Gastroesophageal sphincter (tissue), 4 donors: ENCODE measurements at regions not wholly inside any gene's neighbourhood (a gene's known extent, or its start where the extent isn't known, plus 50 kb on each side); places are given as distances from the start of the nearest gene placed in this dataset.
"Not testable (repeated sequence)": the region's sequence is repeated elsewhere in the genome, so short reads cannot be mapped to it uniquely, and the experiment has no call there.

ENCODE experiments used
- ATAC-seq: fragments of 150-250 bp; one replicate; pipeline ENCODE4 v1.9.1; 2016; ENCODE audit warnings: mild to moderate bottlenecking, moderate library complexity
- H3K27ac ChIP-seq, 4 donors: fragments of 200-600 bp; sonication (generic) in 3 of 4; 1 replicate in 3 of 4; 2 replicates in 1 of 4; pipeline ENCODE4 v1.5.1; 2016 to 2019
- H3K27me3 ChIP-seq: fragments of 200-600 bp; sonication (generic); one replicate; pipeline ENCODE4 v1.5.1; 2019
- H3K36me3 ChIP-seq, 2 donors: fragments of 200-600 bp; sonication (generic); one replicate each; pipeline ENCODE4 v1.5.1; 2019; ENCODE audit warnings: control low read depth in 1 of 2
- H3K4me1 ChIP-seq, 3 donors: fragments of 200-600 bp; sonication (generic); 1 replicate in 2 of 3; 2 replicates in 1 of 3; pipeline ENCODE4 v1.5.1; 2016 to 2019; ENCODE audit warnings: control low read depth in 2 of 3
- H3K4me3 ChIP-seq, 2 donors: fragments of 200-600 bp; sonication (generic); one replicate each; pipeline ENCODE4 v1.5.1; 2019; ENCODE audit warnings: mild to moderate bottlenecking in 1 of 2, moderate library complexity in 1 of 2
- H3K9me3 ChIP-seq, 3 donors: fragments of 200-600 bp; sonication (generic); one replicate each; pipeline ENCODE4 v1.5.1; 2017 to 2019; ENCODE audit warnings: control low read depth in 2 of 3
- CTCF ChIP-seq, 4 experiments: fragments of 200-600 bp in 2 of 4; fragments of 450-650 bp in 2 of 4; sonication (generic) in 1 of 4; IDR thresholded peaks; one replicate each; pipeline ENCODE4 v1.5.1; 2017 to 2019; ENCODE audit warnings: antibody characterized with exemption in 4 of 4, mild to moderate bottlenecking in 2 of 4, moderate library complexity in 2 of 4
- EP300 ChIP-seq: sonication (generic); formaldehyde crosslinking; IDR thresholded peaks from one replicate; pipeline ENCODE4 v1.6.1; 2017; ENCODE audit warnings: antibody characterized with exemption, mild to moderate bottlenecking
- POLR2A ChIP-seq, 2 donors: fragments of 450-650 bp; IDR thresholded peaks; one replicate each; pipeline ENCODE4 v1.6.1; 2017; ENCODE audit warnings: antibody characterized with exemption in 2 of 2, mild to moderate bottlenecking in 2 of 2, moderate library complexity in 1 of 2
- POLR2AphosphoS5 ChIP-seq: sonication (generic); formaldehyde crosslinking; IDR thresholded peaks from one replicate; pipeline ENCODE4 v1.6.1; 2017; ENCODE audit warnings: antibody characterized with exemption
- WGBS, 2 donors: methylation state at CpG; one replicate each; pipeline ENCODE4 v1.1.5; 2018; ENCODE audit warnings: low coverage in 1 of 2; 5-methylcytosine and 5-hydroxymethylcytosine counted together

DNA sequence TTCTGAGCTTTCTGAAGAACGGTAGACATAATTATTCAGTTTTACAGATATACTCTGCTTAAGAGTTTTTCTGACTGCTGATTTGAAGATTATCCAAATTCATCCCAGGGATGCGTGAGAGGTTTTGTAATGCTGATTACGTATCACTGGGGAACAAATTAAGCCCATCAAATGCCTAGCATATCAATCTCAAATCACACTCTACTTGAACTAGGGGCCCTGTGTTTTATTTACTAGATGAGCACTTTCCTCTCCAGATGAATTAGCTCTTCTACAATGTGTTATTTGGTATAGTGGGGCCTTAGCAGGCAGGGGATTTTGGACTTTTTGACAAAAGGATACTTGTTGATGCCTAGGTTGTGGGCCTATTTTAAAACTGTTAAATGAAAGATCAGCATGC is 177.9 kb downstream of the JRKL start:
- Histone ChIP-seq H3K9me3 (no peaks in the 10 kb centered on the region), H3K4me1 (no peaks in the 10 kb centered on the region), H3K36me3 (no peaks in the 10 kb centered on the region), H3K4me3 (no peak overlapping the region), H3K27me3 (no peaks in the 10 kb centered on the region), H3K27ac (no peak overlapping the region)
- 33 to 34% methylated on average over 3 of the region's 3 CpGs for WGBS, 2 donors
- TF ChIP-seq EP300 (no peak), CTCF (IDR thresholded peaks at IDR 0.05) (no peak), POLR2A (IDR thresholded peaks at IDR 0.05) (no peak), POLR2AphosphoS5 (no peak)
- ATAC-seq = no peak

- Histone ChIP-seq H3K9me3 (no peaks in the 10 kb centered on the region), H3K4me1 (no peaks in the 10 kb centered on the region), H3K4me3 (no peak overlapping the region), H3K27me3 (no peaks in the 10 kb centered on the region), H3K27ac (no peak overlapping the region), H3K36me3 (no peaks in the 10 kb centered on the region)
- ATAC-seq = no peak
- TF ChIP-seq EP300 = no peak
- no peak for TF ChIP-seq POLR2A (IDR thresholded peaks at IDR 0.05)
- no peak for TF ChIP-seq CTCF (IDR thresholded peaks at IDR 0.05)
- no peak for TF ChIP-seq POLR2AphosphoS5
- no CpG with 5 or more reads among the region's 2 CpGs for WGBS, 2 donors
These were observed 186.6 kb downstream of the JRKL start for GRCh38 chr11:96576383-96576782.

DNA sequence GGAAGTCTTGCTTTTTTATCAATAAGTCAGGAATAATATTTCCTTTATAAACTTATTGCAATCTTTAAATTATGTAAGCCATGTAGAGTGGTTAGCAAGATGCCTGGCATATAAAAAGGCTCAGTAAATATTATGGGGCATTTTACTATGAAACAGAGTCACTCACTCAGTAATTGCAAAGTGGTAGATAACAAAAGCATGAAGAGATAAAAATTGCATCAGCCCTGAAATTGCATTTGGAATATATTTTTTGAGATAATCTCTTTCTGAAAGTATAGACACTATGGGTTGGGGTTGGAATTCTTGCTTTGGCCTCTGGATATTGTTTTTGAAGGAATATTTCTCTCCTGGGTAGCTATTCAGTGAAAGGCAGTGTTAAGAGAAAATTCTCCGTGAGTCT is 188.6 kb downstream of the JRKL start:
- Histone ChIP-seq H3K9me3 (peaks cover 0 to 1% (median 0%) of the 10 kb centered on the region in 3 donors), H3K27ac (no peak overlapping the region), H3K4me1 (no peaks in the 10 kb centered on the region), H3K36me3 (no peaks in the 10 kb centered on the region), H3K27me3 (no peaks in the 10 kb centered on the region), H3K4me3 (no peak overlapping the region)
- WGBS, 2 donors = 77 to 100% methylated on average over 1 of the region's 1 CpG
- TF ChIP-seq CTCF (IDR thresholded peaks at IDR 0.05) (no peak), EP300 (no peak), POLR2AphosphoS5 (no peak), POLR2A (IDR thresholded peaks at IDR 0.05) (no peak)
- no peak for ATAC-seq

DNA sequence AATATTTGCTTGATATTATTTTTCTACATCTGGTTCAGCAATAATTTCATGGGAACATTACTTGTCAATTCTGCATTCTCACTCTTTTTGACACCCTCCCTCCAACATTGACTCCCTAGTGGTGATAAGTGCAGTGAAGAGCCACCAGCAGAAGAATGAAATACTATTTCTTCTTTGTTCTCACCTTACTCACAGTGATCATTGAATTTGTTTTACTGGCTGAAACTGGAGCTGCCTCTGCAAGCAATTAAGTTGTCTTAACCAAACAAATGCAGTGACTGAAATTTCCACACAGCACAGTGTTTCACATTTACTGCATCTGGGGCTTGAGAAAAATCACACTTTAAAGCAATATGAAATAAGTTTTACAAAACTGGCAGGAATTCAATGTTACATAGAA is 189.8 kb downstream of the JRKL start:
- Histone ChIP-seq H3K4me3 (no peak overlapping the region), H3K27ac (no peak overlapping the region), H3K4me1 (no peaks in the 10 kb centered on the region), H3K27me3 (no peaks in the 10 kb centered on the region), H3K9me3 (peaks cover 0 to 7% (median 0%) of the 10 kb centered on the region in 3 donors), H3K36me3 (no peaks in the 10 kb centered on the region)
- no peak for TF ChIP-seq POLR2AphosphoS5
- TF ChIP-seq CTCF (IDR thresholded peaks at IDR 0.05) = no peak
- no peak for TF ChIP-seq EP300
- TF ChIP-seq POLR2A (IDR thresholded peaks at IDR 0.05) = no peak
- ATAC-seq = no peak

DNA sequence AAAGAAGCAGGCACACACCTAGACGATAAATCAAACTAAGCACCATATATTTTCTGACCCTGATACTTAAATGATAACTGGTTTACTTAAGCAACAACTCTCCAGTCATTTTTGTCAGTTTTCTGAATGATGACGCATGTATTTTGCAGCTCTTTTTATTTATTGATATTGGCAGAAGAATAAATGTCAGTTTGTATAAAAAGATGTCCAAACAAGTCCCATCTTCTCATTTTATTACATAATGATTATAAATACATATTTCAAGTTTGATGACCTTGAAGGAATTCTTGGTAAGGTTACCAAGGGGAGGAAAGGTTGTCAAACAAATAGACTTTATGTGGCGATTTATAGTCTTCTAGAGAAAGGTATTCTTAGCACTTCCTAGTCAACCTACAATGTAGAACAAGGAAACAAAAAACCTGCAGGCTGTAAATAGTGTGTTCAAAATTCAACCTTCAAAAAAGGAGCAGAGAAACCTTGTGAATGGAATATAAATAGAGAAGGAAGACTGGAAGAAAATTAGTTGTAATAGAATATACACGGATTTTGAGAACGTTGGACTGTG is 190.7 kb downstream of the JRKL start:
- no peaks in the 10 kb centered on the region for H3K4me1 ChIP-seq
- H3K4me3 ChIP-seq = no peak overlapping the region
- peaks cover 0 to 7% (median 0%) of the 10 kb centered on the region in 3 donors for H3K9me3 ChIP-seq
- 26 to 47% methylated on average over 5 of the region's 5 CpGs for WGBS, 2 donors
- no peak for ATAC-seq
- no peaks in the 10 kb centered on the region for H3K27me3 ChIP-seq
- H3K36me3 ChIP-seq = no peaks in the 10 kb centered on the region
- no peak for TF ChIP-seq POLR2AphosphoS5
- TF ChIP-seq CTCF (IDR thresholded peaks at IDR 0.05) = no peak
- no peak for TF ChIP-seq EP300
- TF ChIP-seq POLR2A (IDR thresholded peaks at IDR 0.05) = no peak
- H3K27ac ChIP-seq = no peak overlapping the region

DNA sequence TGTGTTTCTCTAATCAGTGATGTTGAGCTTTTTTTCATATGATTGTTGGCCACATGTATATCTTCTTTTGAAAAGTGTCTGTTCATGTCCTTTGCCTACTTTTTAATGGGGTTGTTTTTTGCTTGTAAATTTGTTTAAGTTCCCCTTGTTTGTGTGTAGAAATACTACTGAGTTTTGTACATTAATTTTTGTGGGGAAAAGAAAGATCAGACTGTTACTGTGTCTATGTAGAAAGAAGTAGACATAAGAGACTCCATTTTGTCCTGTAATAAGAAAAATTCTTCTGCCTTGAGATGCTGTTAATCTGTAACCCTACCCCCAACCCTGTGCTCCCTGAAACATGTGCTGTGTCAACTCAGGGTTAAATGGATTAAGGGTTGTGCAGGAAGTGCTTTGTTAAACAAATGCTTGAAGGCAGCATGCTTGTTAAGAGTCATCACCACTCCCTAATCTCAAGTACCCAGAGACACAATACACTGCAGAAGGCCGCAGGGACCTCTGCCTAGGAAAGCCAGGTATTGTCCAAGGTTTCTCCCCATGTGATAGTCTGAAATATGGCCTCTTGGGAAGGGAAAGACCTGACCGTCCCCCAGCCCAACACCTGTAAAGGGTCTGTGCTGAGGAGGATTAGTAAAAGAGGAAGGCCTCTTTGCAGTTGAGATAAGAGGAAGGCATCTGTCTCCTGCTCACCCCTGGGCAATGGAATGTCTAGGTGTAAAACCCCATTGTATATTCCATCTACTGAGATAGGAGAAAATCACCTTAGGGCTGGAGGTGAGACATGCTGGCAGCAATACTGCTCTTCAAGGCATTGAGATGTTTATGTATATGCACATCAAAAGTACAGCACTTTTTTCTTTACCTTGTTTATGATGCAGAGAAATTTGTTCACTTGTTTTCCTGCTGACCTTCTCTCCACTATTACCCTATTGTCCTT is 196.4 kb downstream of the JRKL start:
- not testable (repeated sequence) for H3K4me1 ChIP-seq, H3K9me3 ChIP-seq, ATAC-seq, H3K4me3 ChIP-seq, H3K27ac ChIP-seq, H3K27me3 ChIP-seq, H3K36me3 ChIP-seq
- 67% methylated on average over 1 of the region's 2 CpGs; no CpG with 5 or more reads in 1 of the 2 donors for WGBS, 2 donors

- WGBS, 2 donors = 72 to 93% methylated on average over 4 of the region's 4 CpGs
These were observed 199.0 kb downstream of the JRKL start for GRCh38 chr11:96588793-96589192.

More at GRCh38 chr11:96588793-96589192, 199.0 kb downstream of the JRKL start:
- H3K27me3 ChIP-seq, ATAC-seq, H3K27ac ChIP-seq, H3K36me3 ChIP-seq, H3K4me3 ChIP-seq, H3K4me1 ChIP-seq, H3K9me3 ChIP-seq: not testable (repeated sequence)
